ENCODE measurements at regions not wholly inside any gene's neighbourhood (a gene's known extent, or its start where the extent isn't known, plus 50 kb on each side); places are given as distances from the start of the nearest gene placed in this dataset.
A peak's percentile ranks its signal among the peaks of the same experiment; 100 is the strongest.

- no peak for DNase-seq
These were observed 180.5 kb upstream of the ZBED5 start for GRCh38 chr11:11038352-11038751.

GRCh38 chr11:11036848-11037732, 179.2 kb upstream of the ZBED5 start:
- peak in 1 of 2 experiments; percentile 17 for DNase-seq

- no peak for DNase-seq
These were observed 178.5 kb upstream of the ZBED5 start for GRCh38 chr11:11036185-11036847.

GRCh38 chr11:11035331-11035730, 177.5 kb upstream of the ZBED5 start:
- no peak for DNase-seq

- DNase-seq, result no peak
These were observed 176.6 kb upstream of the ZBED5 start for GRCh38 chr11:11034476-11034875.

- DNase-seq, result no peak
These were observed 174.2 kb upstream of the ZBED5 start for GRCh38 chr11:11032066-11032465.

GRCh38 chr11:11029027-11029426, 171.2 kb upstream of the ZBED5 start:
- DNase-seq, result no peak

GRCh38 chr11:11028017-11028692, 170.3 kb upstream of the ZBED5 start:
- DNase-seq, result peak; percentile 63 to 74

GRCh38 chr11:11027288-11027687, 169.4 kb upstream of the ZBED5 start:
- no peak for DNase-seq

- no peak for DNase-seq
These were observed 167.2 kb upstream of the ZBED5 start for GRCh38 chr11:11025087-11025486.

GRCh38 chr11:11022125-11022730, 164.4 kb upstream of the ZBED5 start:
- DNase-seq, result no peak

- no peak for DNase-seq
These were observed 163.7 kb upstream of the ZBED5 start for GRCh38 chr11:11021563-11021962.

- DNase-seq, result no peak
These were observed 162.9 kb upstream of the ZBED5 start for GRCh38 chr11:11020747-11021149.

- no peak for DNase-seq
These were observed 162.4 kb upstream of the ZBED5 start for GRCh38 chr11:11020219-11020726.

- DNase-seq, result no peak
These were observed 159.1 kb upstream of the ZBED5 start for GRCh38 chr11:11016943-11017342.

GRCh38 chr11:11016068-11016467, 158.2 kb upstream of the ZBED5 start:
- DNase-seq, result no peak

GRCh38 chr11:11011617-11012016, 153.8 kb upstream of the ZBED5 start:
- DNase-seq, result no peak

GRCh38 chr11:11010624-11011127, 152.8 kb upstream of the ZBED5 start:
- no peak for DNase-seq

- no peak for DNase-seq
These were observed 151.3 kb upstream of the ZBED5 start for GRCh38 chr11:11009179-11009578.

GRCh38 chr11:11004069-11004468, 146.2 kb upstream of the ZBED5 start:
- no peak for DNase-seq

GRCh38 chr11:11003226-11003625, 145.4 kb upstream of the ZBED5 start:
- DNase-seq, result no peak

GRCh38 chr11:11000579-11001283, 142.9 kb upstream of the ZBED5 start:
- DNase-seq, result no peak

Data from stimulated activated CD4-positive, alpha-beta T cell treated with anti-CD3 and anti-CD28 coated beads, Interleukin-4, amount 100 ng/mL, for 4 hours (primary cell).